ENCODE measurements at regions not wholly inside any gene's neighbourhood (a gene's known extent, or its start where the extent isn't known, plus 50 kb on each side); places are given as distances from the start of the nearest gene placed in this dataset.

DNA sequence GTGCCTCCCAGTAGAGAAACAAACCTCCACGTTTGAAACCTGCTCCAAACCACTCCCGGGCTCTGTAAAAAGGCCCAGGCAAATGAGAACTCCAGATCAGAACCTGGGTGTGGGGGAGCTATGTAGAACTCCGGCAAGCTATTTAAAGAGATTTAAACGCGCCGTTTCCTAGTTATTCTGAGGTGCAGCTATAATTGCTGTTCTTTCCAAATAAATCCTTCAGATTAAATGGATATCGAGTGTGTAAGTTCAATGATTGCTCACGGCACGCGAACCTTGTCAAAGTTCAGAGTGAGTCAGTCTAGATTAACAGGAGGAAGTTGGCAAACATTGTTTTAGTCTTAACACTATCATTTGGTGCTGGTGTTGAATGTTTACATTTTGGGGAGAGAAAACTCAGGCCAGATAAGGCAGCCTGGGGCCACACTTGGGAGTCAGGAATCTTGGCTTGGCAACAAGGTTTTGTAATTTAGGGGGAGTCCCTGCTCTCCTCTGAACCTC is 92.9 kb upstream of the SALL1 start (continued):
- TF ChIP-seq ZNF382 (CRISPR knock-in tag; IDR thresholded peaks at IDR 0.05; ENCODE audit: borderline replicate concordance): no peak
- no peak for TF ChIP-seq ZKSCAN5 (CRISPR knock-in tag; IDR thresholded peaks at IDR 0.05)
- TF ChIP-seq ZBTB3 (CRISPR knock-in tag; IDR thresholded peaks at IDR 0.05; ENCODE audit: borderline replicate concordance, low read depth): no peak
- TF ChIP-seq, protein P1, sequence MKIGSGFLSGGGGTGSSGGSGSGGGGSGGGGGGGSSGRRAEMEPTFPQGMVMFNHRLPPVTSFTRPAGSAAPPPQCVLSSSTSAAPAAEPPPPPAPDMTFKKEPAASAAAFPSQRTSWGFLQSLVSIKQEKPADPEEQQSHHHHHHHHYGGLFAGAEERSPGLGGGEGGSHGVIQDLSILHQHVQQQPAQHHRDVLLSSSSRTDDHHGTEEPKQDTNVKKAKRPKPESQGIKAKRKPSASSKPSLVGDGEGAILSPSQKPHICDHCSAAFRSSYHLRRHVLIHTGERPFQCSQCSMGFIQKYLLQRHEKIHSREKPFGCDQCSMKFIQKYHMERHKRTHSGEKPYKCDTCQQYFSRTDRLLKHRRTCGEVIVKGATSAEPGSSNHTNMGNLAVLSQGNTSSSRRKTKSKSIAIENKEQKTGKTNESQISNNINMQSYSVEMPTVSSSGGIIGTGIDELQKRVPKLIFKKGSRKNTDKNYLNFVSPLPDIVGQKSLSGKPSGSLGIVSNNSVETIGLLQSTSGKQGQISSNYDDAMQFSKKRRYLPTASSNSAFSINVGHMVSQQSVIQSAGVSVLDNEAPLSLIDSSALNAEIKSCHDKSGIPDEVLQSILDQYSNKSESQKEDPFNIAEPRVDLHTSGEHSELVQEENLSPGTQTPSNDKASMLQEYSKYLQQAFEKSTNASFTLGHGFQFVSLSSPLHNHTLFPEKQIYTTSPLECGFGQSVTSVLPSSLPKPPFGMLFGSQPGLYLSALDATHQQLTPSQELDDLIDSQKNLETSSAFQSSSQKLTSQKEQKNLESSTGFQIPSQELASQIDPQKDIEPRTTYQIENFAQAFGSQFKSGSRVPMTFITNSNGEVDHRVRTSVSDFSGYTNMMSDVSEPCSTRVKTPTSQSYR (CRISPR knock-in tag; IDR thresholded peaks at IDR 0.05; ENCODE audit: borderline replicate concordance): peak; percentile 18; the same call in 1 of the 2 replicates
- no peak for TF ChIP-seq NFIB (CRISPR knock-in tag; IDR thresholded peaks at IDR 0.05; ENCODE audit: borderline replicate concordance)
- no peak for TF ChIP-seq ZNF569 (CRISPR knock-in tag; IDR thresholded peaks at IDR 0.05; ENCODE audit: borderline replicate concordance)
- TF ChIP-seq, protein P2, sequence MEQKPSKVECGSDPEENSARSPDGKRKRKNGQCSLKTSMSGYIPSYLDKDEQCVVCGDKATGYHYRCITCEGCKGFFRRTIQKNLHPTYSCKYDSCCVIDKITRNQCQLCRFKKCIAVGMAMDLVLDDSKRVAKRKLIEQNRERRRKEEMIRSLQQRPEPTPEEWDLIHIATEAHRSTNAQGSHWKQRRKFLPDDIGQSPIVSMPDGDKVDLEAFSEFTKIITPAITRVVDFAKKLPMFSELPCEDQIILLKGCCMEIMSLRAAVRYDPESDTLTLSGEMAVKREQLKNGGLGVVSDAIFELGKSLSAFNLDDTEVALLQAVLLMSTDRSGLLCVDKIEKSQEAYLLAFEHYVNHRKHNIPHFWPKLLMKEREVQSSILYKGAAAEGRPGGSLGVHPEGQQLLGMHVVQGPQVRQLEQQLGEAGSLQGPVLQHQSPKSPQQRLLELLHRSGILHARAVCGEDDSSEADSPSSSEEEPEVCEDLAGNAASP (CRISPR knock-in tag; IDR thresholded peaks at IDR 0.05; ENCODE audit: borderline replicate concordance): no peak; the same call in 1 of the 2 replicates
- TF ChIP-seq KDM5B (CRISPR knock-in tag; IDR thresholded peaks at IDR 0.05; ENCODE audit: borderline replicate concordance): no peak
- no peak for TF ChIP-seq MAF1 (CRISPR knock-in tag; IDR thresholded peaks at IDR 0.05; ENCODE audit: borderline replicate concordance)
- no peak for TF ChIP-seq ZNF235 (CRISPR knock-in tag; IDR thresholded peaks at IDR 0.05; ENCODE audit: borderline replicate concordance)
- no peak for TF ChIP-seq SIX4 (CRISPR knock-in tag; IDR thresholded peaks at IDR 0.05)
- TF ChIP-seq, protein P3, sequence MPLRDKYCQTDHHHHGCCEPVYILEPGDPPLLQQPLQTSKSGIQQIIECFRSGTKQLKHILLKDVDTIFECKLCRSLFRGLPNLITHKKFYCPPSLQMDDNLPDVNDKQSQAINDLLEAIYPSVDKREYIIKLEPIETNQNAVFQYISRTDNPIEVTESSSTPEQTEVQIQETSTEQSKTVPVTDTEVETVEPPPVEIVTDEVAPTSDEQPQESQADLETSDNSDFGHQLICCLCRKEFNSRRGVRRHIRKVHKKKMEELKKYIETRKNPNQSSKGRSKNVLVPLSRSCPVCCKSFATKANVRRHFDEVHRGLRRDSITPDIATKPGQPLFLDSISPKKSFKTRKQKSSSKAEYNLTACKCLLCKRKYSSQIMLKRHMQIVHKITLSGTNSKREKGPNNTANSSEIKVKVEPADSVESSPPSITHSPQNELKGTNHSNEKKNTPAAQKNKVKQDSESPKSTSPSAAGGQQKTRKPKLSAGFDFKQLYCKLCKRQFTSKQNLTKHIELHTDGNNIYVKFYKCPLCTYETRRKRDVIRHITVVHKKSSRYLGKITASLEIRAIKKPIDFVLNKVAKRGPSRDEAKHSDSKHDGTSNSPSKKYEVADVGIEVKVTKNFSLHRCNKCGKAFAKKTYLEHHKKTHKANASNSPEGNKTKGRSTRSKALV (CRISPR knock-in tag; IDR thresholded peaks at IDR 0.05): no peak
- TF ChIP-seq, protein P4, sequence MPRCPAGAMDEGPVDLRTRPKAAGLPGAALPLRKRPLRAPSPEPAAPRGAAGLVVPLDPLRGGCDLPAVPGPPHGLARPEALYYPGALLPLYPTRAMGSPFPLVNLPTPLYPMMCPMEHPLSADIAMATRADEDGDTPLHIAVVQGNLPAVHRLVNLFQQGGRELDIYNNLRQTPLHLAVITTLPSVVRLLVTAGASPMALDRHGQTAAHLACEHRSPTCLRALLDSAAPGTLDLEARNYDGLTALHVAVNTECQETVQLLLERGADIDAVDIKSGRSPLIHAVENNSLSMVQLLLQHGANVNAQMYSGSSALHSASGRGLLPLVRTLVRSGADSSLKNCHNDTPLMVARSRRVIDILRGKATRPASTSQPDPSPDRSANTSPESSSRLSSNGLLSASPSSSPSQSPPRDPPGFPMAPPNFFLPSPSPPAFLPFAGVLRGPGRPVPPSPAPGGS (CRISPR knock-in tag; IDR thresholded peaks at IDR 0.05): peak; percentile 85
- TF ChIP-seq KDM5A (IDR thresholded peaks at IDR 0.05; ENCODE audit: borderline replicate concordance, low read length): no peak
- peak; percentile 70 for TF ChIP-seq HDAC1 (CRISPR knock-in tag; IDR thresholded peaks at IDR 0.05)
- TF ChIP-seq ZNF205 (CRISPR knock-in tag; IDR thresholded peaks at IDR 0.05): 0 out of 2 replicates have a peak, but pooled peaks have one; percentile 71
- TF ChIP-seq RFX3 (CRISPR knock-in tag; IDR thresholded peaks at IDR 0.05): no peak
- TF ChIP-seq, protein P5, sequence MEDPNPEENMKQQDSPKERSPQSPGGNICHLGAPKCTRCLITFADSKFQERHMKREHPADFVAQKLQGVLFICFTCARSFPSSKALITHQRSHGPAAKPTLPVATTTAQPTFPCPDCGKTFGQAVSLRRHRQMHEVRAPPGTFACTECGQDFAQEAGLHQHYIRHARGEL (CRISPR knock-in tag; IDR thresholded peaks at IDR 0.05): no peak
- TF ChIP-seq, protein P6, sequence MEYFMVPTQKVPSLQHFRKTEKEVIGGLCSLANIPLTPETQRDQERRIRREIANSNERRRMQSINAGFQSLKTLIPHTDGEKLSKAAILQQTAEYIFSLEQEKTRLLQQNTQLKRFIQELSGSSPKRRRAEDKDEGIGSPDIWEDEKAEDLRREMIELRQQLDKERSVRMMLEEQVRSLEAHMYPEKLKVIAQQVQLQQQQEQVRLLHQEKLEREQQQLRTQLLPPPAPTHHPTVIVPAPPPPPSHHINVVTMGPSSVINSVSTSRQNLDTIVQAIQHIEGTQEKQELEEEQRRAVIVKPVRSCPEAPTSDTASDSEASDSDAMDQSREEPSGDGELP (IDR thresholded peaks at IDR 0.05; ENCODE audit: borderline replicate concordance, low read depth): no peak
- TF ChIP-seq ZNF264 (CRISPR knock-in tag; IDR thresholded peaks at IDR 0.05): 0 out of 2 replicates have a peak, but pooled peaks have one; percentile 51
- TF ChIP-seq CBX2 (IDR thresholded peaks at IDR 0.05; ENCODE audit: low read depth, low read length): no peak
- TF ChIP-seq CBX2 (CRISPR knock-in tag; IDR thresholded peaks at IDR 0.05; ENCODE audit: low read depth): no peak
